HG03103 (cell line): ENCODE measurements at regions not wholly inside any gene's neighbourhood (a gene's known extent, or its start where the extent isn't known, plus 50 kb on each side); places are given as distances from the start of the nearest gene placed in this dataset.

Experiments
- ATAC-seq: cut with Tn5 transposase; IDR thresholded peaks from one replicate; pipeline ENCODE4 v1.9.1; 2021; ENCODE audit warnings: low read depth; ENCODE audit not compliant: unreplicated experiment

DNA sequence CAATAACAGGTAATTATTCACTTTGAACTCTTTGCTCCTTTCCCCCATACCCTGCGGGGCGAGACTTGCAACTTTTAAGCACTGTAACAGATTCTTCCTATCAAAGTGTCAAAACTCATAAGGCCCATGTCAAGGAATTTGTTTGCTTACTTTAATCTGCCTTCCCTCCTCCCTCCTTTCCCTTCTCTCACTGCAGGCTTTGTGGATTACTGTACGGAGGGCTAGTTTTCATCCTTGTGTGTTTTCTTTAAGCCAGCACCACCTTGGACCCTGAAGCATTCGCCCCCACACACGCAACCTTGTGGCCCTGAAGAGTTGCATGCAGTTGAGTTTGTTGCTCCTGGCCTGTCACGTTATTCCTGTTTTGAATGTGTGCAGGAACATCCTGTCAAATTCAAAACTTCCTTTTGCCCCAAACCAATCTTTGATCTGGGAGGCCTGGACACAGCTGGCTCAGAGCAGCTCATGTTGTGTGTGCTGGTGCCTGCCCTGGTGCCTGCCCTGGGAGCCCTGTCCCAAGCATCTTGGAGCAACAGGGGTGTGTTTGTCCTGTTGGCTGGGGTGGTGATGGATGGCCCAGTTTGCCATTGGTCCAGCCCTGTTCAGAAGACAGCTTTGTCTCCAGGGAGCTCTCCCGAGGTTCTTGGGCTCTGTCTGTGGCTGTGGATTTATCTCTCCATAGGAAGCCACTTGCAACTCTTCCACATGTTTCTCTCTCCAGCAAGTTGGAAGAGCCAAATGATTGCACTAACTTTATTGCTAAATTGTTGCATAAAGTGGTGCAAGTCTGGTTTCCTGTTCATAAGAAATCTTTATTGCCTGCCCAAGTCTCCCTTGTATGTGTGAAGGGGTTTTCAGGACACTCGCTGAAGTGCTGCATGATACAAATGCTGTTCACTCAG, 199.6 kb downstream of the VAPA start:
- ATAC-seq: no peak

DNA sequence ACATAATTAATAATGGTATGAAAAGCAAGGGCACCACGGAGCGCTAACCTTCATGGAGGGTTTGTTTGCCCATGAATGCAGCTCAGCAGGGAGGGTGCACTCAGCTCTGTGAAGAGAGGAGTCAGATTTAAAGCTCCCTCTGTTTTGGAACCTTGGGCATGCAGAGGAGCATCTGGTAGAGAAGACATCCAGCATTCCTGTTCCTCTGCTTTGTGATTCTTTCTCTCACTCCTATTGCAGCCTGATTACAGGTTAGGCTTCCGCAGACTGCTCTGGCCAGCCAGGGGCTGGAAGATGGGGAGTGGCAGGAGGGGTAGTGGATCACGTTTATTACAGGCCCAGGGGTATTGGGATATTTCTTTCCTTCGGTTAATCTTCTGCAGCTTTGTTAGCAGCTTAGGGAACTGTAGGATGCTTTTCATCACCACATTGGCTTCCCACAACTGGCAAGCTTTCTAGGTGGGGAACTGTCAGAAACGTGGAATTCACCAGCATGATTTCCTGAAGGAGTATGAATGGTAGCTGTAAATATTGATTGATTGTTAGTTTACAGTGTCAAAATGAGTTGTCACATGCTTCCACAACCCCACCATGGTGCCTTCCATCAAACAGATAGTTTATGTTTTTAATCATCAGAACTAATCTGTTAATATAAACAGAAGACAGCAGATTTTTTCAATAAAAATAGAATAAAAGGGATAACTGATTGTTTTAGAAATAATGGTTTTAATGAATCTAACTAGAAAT, 201.1 kb downstream of the VAPA start:
- ATAC-seq: no peak

DNA sequence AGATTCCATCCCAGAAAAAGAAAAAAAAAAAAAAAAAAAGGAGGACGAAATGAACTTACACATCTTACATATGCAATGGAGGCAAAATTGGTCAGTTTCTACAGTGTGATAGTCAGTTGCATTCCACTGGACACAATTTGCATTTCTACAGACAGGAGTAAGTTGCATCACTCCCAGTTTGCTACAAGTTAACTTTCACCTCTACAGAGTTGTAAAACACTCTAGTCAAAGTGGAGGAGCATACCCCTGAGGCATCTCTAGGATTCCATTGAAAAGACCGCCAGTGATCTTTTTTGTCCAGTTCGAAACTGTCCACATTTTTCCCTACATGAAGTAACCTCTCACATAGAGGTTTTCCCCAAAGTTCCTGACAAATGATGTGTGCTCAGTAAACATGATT, 202.8 kb downstream of the VAPA start:
- ATAC-seq: no peak

DNA sequence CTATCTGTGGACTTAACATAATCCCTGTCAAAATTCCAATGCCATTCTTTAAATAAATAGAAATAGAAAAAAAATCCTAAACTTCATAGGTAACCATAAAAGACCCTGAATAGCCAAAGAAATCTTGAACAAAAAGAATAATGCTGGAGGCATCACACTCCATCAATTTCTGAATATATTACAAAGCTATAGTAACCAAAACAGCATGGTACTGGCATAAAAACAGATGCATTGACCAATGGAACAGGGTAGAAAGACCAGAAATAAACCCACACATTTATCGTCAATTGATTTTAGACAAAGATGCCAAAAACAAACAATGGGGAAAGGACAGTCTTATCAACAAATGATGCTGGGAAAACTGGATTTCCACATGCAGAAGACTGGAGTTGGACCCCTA, 205.7 kb downstream of the VAPA start:
- ATAC-seq: no peak

DNA sequence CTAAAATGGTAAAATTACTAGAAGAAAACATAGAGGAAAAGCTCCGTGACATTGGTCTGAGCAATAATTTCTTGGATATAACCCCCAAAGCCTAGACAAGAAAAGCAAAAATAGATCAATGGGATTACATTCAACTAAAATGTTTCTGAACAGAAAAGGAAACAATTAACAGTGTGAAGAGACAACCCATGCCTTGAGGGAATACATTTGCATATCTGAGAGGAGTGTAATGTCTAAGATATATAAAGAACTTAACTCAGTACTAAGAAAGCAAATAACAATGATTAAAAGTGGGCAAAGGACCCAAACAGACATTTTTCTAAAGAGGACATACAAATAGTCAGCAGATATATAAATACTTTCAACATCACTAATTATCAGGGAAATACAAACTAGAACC, 206.2 kb downstream of the VAPA start:
- no peak for ATAC-seq

DNA sequence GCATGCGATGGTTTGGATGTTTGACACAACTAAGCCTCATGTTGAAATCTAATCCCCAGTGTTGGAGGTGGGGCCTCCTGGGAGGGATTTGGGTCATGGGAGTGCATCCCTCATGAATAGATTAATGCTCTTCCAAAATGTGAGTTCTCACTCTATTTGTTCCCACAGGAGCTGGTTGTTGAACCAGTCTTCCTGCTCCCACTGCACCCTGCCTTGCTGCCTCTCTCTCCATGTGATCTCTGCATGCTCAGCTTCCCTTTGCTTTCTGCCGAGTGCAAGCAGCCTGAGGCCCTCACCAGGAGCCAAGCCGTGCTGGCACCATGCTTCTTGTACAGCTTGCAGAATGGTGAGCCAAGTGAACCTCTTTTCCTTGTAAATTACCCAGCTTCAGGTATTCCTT, 206.8 kb downstream of the VAPA start:
- ATAC-seq: no peak

DNA sequence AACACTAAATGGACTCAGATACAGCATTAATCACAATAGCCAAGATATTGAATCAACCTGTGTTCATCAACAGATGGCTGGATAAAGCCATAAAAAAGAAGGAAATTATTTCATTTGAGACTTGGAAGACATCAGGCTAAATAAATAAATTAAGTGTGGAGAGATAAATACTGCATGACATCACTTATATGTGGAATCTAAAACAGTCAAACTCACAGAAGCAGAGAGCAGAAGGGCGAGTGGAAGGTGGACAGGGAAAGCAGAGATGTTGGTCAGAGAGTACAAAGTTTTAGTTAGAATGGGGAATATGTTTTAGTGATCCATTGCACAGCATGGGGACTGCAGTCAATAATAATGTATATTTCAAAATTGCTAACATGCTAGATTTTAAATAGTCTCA, 207.2 kb downstream of the VAPA start:
- no peak for ATAC-seq

DNA sequence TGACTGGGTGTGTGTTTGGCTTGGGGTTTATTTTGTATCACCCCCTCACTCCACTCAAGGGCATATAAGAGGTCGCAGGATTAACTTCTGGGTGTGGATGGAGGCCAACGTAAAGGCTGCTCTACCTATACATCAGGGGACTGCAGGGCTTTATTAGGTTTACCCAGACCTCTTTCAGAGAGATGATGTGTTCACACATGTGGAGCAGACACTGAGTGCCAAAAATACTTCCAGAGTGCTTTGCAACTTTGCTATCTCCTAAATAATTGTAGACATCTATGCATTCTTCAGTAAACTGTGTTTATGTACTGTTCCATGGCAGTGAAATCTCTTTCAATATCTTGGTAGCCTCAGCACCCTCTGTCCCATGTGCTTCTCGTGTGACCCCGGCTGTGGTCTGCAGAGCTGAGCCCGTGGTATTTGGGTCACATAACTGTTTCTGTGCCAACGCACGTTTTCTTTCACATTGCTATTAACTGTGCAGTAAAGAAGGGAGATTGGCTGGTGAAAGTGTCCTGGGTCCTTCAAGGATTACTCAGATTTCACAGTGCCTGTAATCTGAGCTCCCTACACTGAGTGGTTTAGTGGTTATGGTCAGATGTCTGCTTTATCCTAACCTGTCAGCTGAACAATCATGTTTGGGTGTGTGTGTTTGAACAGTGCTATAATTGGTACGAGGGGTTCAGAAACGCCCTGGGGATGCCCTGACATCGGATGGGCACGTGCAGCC, 208.1 kb downstream of the VAPA start:
- ATAC-seq: no peak

DNA sequence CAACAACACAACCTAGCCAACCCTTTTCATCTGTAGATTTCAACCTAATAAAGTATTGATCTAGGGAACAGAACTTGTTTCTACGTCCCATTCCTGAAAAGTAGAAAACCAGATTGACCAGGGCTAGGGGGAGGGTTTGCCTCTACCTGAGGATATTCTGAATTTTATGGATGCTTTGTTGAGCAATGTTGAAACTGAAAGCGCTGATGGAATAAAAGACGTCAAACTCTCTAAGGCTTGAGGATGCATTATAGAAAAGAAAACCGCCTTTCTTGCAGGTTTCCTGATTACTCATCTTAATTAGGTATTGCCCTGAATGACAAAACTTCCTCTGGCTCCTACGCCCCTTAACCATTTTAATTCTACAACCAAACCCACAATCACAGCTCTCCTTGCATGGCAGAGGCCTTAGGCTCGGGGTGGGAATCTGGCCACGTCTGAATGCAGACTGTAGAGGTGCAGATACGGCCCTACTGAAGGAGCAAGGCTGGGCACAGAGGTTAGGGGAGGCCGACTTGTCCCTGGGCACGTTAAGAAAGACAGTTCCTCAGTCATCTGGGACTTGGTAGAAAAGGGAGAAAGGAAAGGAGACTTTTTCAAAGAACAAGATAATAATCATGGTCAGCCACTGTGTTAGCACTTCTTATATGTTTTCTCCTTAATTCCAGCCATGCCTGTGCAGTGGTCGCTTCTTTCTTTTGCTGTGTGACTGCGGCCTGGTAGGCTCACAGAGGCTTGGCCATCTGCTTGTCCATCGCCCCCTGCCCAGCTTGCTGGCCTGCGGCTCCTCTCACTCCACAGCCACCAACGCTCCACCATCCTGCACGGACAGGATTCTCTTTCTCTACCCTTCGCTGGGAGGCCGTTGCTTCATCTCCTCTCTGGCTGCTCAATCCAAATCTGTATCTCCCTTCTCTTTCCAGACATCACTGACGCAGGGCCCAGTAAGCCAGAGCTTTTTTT, 209.5 kb downstream of the VAPA start:
- ATAC-seq: no peak

DNA sequence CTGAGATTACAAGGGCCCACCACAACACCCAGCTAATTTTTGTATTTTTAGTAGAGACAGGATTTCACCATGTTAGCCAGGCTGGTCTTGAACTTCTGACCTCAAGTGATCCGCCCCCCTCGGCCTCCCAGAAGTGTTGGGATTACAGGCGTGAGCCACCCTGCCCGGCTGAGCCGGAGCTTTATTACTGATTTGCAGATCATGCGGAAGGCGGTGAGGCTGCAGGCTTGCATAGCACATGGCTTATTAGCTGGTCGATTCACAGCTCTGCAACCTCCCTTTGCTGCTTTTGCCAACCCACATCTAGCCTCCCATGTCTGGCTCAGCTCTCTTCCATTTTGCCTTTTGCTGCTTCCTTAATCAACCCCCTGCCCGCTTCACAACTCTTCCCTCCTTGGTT, 210.3 kb downstream of the VAPA start:
- ATAC-seq: no peak

DNA sequence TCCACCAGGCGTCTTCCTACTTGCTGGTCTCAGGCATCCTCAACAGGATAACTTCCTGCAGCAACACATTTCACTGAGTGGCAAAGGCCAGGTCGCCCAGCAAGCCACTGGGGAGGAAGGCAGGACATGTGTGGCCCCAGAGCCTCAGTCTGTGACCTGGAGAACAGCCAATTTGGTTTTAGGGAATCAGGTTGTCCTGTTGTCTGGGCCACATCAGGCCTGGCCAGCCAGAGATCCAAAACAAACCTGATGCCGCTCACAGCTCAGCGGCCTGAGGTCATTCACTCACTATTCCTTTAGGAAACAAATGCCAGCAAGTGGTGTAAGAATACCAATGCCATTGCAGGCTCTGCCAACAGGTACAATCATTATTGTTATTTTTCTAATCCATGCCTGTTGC, 210.7 kb downstream of the VAPA start:
- ATAC-seq: no peak

DNA sequence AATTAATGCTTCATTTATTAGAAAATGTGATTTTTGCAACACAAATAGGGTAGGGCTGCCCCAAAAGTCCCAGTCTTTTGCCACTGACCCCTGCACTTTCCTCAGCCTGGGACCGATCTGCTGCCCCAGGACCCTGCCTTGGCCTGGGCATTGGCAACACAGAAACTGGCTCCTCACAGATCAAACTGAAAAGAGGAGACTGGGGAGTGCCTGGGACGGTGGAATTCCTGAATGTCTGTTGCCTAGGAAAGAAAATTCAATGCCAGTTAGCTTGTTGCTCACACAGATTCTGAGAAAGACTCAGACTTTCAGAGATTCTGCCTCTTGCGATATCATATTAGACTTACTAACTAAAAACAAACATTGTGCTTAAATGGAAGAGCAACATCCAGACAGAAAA, 211.2 kb downstream of the VAPA start:
- no peak for ATAC-seq

DNA sequence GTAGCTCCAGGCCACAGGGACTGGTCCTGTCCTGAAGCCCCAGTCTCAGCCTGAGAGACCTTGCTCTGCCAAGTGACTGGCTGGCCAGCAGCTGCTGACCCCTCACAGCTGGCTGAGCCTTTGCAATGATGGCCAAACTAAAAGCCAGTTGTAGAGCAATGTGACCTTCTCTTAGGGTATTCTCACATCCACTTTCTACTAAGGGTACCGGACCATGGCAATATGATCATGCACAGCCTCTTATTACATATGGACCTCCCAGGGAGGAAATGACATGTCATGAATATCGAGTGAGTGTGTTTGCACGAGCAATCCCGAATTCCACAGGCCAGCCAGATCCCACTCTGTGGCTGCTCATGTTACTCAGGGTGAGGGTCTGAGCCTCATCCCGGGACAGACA, 213.9 kb downstream of the VAPA start:
- no peak for ATAC-seq

DNA sequence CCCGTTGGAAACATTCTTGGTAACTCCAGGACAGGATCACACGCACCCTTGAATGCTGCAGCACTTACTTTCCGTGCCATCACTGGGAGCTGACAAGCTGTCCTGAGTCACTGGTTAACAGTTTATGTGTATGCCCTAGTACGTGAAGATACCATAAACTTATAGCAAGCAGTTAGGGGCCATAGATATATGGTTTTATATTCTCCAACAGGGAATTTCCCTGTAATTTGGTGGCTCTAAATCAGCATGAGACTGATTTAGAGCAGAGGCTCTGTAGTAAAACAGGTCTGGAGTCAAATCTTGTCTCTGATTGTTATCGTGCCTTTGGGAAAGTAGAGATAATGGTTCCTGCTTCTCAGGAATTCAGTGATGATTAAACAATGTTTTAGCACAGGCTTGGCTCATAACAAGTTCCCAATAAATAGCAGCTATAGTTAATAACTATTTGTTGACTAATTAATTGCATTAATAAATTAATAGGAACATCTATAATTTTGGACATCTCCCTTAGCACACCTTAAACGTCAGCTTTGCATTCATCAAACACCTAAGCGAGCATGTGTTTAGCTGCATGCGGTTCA, 215.2 kb downstream of the VAPA start:
- ATAC-seq: no peak

DNA sequence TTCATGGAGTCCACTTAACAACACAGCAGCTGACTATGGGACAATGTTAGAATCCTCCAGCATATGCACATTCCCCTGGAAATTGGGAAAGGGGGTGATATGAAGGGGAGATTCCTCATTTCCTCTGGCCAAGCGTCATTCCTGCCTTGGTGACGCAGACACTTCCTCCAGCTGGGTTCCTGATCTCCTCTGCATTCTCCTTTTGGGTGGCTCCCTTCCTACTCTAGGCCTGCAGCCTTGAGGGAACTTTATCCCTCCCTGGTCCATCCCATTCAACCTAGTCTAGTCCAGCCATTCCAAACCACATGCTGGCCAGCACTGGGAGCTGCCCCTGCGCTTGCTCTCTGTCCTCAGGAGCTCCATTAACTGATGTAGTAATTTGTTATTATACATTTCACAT, 216.8 kb downstream of the VAPA start:
- no peak for ATAC-seq

DNA sequence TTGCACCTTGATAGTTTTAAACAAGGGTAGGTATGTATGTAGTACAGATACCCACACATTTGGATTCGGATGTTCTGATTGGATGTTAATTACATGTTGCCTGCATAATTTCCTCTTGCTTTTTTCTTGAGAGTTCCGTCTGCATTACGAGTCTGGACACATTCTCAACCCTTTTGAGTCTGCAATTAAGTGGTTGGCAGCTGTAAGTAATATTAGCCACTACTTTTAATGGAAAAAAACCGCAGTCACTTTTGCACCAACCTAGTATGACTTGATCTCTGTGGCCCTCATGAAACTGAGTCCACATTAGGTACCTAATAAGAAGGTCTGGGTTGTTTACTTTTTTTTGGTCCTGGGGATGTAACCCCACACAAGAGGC, 217.3 kb downstream of the VAPA start:
- ATAC-seq: no peak

DNA sequence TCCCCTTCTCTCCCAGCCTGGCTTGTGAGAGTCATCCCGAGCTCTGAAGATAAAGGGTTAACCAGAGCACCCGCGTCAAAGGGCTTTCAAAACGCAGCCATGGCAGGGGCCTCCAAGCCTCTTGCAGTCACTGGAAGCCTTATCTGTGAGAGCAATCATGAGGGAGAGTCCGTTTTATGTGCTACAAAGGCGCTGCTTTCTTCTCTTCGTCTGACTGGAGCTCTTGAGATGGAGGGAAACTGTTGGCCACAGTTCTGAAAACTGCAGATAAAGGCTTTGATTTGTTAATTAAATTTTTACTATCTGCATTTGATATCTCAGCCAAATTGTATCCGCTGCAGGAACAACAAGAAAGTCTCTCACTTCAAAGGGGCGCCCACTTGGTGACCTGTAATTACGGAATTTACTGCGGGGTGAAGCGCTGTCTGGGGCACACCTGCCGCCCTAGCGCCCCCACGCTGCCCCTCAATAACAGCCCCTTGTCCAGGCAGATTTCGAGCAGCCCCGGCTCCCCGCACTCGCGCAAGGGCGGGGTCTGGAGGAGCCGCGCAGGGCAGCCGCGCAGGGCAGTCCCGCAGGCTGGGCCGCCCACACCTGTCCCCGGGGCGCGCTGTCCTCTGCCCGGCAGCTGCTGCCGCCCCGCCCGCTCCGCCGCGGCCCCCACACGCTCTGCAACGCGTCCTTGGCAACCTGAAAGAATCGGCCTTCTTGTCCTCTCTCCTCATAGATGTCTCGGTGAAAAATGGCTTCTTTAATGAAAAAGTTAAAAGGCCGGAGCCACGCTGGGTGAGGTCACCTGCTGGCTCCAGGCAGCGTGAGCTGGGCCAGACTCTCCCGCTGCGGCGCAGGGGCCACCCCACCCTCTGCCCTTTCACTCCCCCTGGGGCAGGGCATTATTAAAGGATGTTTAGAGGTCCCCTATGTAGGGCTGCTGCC, 217.9 kb downstream of the VAPA start:
- ATAC-seq: no peak

DNA sequence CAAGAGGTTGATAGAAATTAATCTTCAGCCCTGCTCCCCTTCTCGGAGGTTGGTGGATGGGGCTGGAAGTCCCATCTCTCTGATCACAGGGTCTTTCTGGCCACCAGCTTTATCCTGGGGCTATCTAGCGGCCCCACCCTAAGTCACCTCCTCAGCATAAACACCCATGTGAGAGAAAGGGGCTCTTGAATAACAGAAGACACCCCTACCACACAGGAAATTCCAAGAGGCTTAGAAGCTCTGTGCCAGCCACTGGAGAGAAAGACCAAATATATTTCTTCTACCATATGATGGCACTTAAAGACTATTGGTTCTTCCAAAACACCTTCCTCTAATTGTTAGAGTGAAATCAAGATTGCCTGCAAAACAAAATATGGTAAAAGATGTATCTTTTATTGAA, 219.7 kb downstream of the VAPA start:
- ATAC-seq: no peak

DNA sequence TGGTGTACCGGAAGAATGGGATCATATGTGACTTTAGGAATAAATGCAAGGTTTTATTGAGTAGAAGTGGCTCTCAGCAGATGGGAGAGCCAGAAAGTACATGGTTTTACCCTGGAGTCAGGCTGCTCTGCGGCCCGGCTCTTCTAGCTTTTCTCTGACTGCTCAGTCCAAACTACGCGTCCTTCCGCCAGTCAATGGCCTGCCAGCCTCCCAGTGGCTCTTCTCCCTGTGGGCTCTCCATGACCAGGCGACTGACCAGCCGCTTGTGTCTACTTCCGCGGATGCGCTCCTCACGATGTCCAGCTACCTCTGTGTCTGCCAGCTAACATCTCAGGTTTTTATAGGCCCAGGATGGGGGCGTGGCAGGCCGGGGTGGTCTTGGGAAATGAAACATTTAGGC, 220.4 kb downstream of the VAPA start:
- ATAC-seq: no peak
